ENCODE measurements at regions not wholly inside any gene's neighbourhood (a gene's known extent, or its start where the extent isn't known, plus 50 kb on each side); places are given as distances from the start of the nearest gene placed in this dataset.

GRCh38 chr18:10377956-10378355 is 76.5 kb upstream of the APCDD1 start:
- no peaks in the 10 kb centered on the region for H3K9me3 Mint-ChIP-seq
- Histone ChIP-seq H3K36me3 (ENCODE audit: insufficient read depth) (no peaks in the 10 kb centered on the region), H4K20me1 (replicated peaks; ENCODE audit: insufficient read depth) (no peaks in the 10 kb centered on the region), H3K4me1 (ENCODE audit: insufficient read depth) (peaks cover 16% of the 10 kb centered on the region), H3K9me2 (ENCODE audit: insufficient read depth) (no peaks in the 10 kb centered on the region), H3K27ac (ENCODE audit: low read depth) (no peak overlapping the region), H2AFZ (no peak overlapping the region), H3K4me2 (no peak overlapping the region), H3K79me2 (replicated peaks; ENCODE audit: insufficient read depth) (no peaks in the 10 kb centered on the region), H3K4me3 (no peak overlapping the region), H3F3A (replicated peaks; ENCODE audit: low read depth) (no peaks in the 10 kb centered on the region), H3K27me3 (ENCODE audit: insufficient read depth) (no peaks in the 10 kb centered on the region)
- no peak overlapping the region for H3K27ac Mint-ChIP-seq
- no peaks in the 10 kb centered on the region for H3K36me3 Mint-ChIP-seq (ENCODE audit: low read depth)
- H3K27me3 Mint-ChIP-seq (ENCODE audit: insufficient read depth, low read depth, poor library complexity), result no peaks in the 10 kb centered on the region
- H3K4me1 Mint-ChIP-seq, result peaks cover 12% of the 10 kb centered on the region
- ATAC-seq (no peak), DNase-seq (ENCODE audit: low spot score) (no peak)
- no peak overlapping the region for H3K4me3 Mint-ChIP-seq
- TF ChIP-seq CTCF (conservative IDR thresholded peaks at IDR 0.05; ENCODE audit: low read depth in 2 of 2) (no peak), ZNF114 (CRISPR knock-in tag; IDR thresholded peaks at IDR 0.05) (no peak), REST (IDR thresholded peaks at IDR 0.05; ENCODE audit: unreplicated experiment) (no peak), CREB1 (CRISPR knock-in tag; IDR thresholded peaks at IDR 0.05; ENCODE audit: low read depth) (no peak), EZH2 (IDR thresholded peaks at IDR 0.05; ENCODE audit: low read depth, unreplicated experiment) (no peak), EZH2phosphoT487 (IDR thresholded peaks at IDR 0.05; ENCODE audit: unreplicated experiment) (no peak), ETS1 (IDR thresholded peaks at IDR 0.05) (no peak), NANOG (IDR thresholded peaks at IDR 0.05; ENCODE audit: borderline replicate concordance) (no peak), POLR2AphosphoS5 (IDR thresholded peaks at IDR 0.05; ENCODE audit: low read depth) (no peak), STAT1 (IDR thresholded peaks at IDR 0.05; ENCODE audit: unreplicated experiment) (no peak), ZNF331 (CRISPR knock-in tag; IDR thresholded peaks at IDR 0.05; ENCODE audit: low read depth) (no peak), JUNB (IDR thresholded peaks at IDR 0.05; ENCODE audit: unreplicated experiment) (no peak)
- TF ChIP-seq, protein P1, sequence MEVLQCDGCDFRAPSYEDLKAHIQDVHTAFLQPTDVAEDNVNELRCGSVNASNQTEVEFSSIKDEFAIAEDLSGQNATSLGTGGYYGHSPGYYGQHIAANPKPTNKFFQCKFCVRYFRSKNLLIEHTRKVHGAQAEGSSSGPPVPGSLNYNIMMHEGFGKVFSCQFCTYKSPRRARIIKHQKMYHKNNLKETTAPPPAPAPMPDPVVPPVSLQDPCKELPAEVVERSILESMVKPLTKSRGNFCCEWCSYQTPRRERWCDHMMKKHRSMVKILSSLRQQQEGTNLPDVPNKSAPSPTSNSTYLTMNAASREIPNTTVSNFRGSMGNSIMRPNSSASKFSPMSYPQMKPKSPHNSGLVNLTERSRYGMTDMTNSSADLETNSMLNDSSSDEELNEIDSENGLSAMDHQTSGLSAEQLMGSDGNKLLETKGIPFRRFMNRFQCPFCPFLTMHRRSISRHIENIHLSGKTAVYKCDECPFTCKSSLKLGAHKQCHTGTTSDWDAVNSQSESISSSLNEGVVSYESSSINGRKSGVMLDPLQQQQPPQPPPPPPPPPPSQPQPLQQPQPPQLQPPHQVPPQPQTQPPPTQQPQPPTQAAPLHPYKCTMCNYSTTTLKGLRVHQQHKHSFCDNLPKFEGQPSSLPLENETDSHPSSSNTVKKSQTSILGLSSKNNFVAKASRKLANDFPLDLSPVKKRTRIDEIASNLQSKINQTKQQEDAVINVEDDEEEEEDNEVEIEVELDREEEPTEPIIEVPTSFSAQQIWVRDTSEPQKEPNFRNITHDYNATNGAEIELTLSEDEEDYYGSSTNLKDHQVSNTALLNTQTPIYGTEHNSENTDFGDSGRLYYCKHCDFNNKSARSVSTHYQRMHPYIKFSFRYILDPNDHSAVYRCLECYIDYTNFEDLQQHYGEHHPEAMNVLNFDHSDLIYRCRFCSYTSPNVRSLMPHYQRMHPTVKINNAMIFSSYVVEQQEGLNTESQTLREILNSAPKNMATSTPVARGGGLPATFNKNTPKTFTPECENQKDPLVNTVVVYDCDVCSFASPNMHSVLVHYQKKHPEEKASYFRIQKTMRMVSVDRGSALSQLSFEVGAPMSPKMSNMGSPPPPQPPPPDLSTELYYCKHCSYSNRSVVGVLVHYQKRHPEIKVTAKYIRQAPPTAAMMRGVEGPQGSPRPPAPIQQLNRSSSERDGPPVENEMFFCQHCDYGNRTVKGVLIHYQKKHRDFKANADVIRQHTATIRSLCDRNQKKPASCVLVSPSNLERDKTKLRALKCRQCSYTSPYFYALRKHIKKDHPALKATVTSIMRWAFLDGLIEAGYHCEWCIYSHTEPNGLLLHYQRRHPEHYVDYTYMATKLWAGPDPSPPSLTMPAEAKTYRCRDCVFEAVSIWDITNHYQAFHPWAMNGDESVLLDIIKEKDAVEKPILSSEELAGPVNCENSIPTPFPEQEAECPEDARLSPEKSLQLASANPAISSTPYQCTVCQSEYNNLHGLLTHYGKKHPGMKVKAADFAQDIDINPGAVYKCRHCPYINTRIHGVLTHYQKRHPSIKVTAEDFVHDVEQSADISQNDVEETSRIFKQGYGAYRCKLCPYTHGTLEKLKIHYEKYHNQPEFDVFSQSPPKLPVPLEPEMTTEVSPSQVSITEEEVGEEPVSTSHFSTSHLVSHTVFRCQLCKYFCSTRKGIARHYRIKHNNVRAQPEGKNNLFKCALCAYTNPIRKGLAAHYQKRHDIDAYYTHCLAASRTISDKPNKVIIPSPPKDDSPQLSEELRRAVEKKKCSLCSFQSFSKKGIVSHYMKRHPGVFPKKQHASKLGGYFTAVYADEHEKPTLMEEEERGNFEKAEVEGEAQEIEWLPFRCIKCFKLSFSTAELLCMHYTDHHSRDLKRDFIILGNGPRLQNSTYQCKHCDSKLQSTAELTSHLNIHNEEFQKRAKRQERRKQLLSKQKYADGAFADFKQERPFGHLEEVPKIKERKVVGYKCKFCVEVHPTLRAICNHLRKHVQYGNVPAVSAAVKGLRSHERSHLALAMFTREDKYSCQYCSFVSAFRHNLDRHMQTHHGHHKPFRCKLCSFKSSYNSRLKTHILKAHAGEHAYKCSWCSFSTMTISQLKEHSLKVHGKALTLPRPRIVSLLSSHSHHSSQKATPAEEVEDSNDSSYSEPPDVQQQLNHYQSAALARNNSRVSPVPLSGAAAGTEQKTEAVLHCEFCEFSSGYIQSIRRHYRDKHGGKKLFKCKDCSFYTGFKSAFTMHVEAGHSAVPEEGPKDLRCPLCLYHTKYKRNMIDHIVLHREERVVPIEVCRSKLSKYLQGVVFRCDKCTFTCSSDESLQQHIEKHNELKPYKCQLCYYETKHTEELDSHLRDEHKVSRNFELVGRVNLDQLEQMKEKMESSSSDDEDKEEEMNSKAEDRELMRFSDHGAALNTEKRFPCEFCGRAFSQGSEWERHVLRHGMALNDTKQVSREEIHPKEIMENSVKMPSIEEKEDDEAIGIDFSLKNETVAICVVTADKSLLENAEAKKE (CRISPR knock-in tag; IDR thresholded peaks at IDR 0.05), result no peak
